H9 (cell line): ENCODE measurements at regions not wholly inside any gene's neighbourhood (a gene's known extent, or its start where the extent isn't known, plus 50 kb on each side); places are given as distances from the start of the nearest gene placed in this dataset.

ENCODE experiments used
- DNase-seq: peaks from one replicate; pipeline ENCODE4 v3.0.0-alpha.2; 2017
- H2AFZ ChIP-seq: one replicate; pipeline ENCODE4 v1.6.1; 2013; ENCODE audit warnings: mild to moderate bottlenecking, low read length, control low read depth, moderate library complexity
- H2AK5ac ChIP-seq: 2 replicates; pipeline ENCODE4 v1.6.1; 2013; ENCODE audit warnings: low read length, control low read depth, mixed read lengths; ENCODE audit not compliant: insufficient read length
- H2BK120ac ChIP-seq: one replicate; pipeline ENCODE4 v1.6.1; 2013; ENCODE audit warnings: low read depth, mild to moderate bottlenecking, low read length, control low read depth, inconsistent platforms; ENCODE audit not compliant: poor library complexity, severe bottlenecking
- H2BK12ac ChIP-seq: 2 replicates; pipeline ENCODE4 v1.6.1; 2013; ENCODE audit warnings: low read length, control low read depth, mixed read lengths, low read depth; ENCODE audit not compliant: insufficient read length
- H2BK15ac ChIP-seq: 2 replicates; pipeline ENCODE4 v1.6.1; 2013; ENCODE audit warnings: low read depth, low read length, control low read depth
- H2BK20ac ChIP-seq: one replicate; pipeline ENCODE4 v1.6.1; 2013; ENCODE audit warnings: low read depth, mild to moderate bottlenecking, low read length, control low read depth, inconsistent platforms; ENCODE audit not compliant: poor library complexity, severe bottlenecking
- H2BK5ac ChIP-seq: 2 replicates; pipeline ENCODE4 v1.6.1; 2013; ENCODE audit warnings: low read length, control low read depth, mixed read lengths; ENCODE audit not compliant: insufficient read length
- H3K14ac ChIP-seq: 2 replicates; pipeline ENCODE4 v1.6.1; 2013; ENCODE audit warnings: low read length, control low read depth; ENCODE audit not compliant: insufficient read depth
- H3K18ac ChIP-seq: 2 replicates; pipeline ENCODE4 v1.6.1; 2013; ENCODE audit warnings: low read depth, mild to moderate bottlenecking, mixed read lengths, low read length, control low read depth; ENCODE audit not compliant: insufficient read length
- H3K23ac ChIP-seq: 2 replicates; pipeline ENCODE4 v1.6.1; 2013; ENCODE audit warnings: low read length, control low read depth, mixed read lengths, low read depth; ENCODE audit not compliant: insufficient read length
- H3K23me2 ChIP-seq: 2 replicates; pipeline ENCODE4 v1.6.1; 2013; ENCODE audit warnings: low read depth, mild to moderate bottlenecking, mixed read lengths, low read length, control low read depth; ENCODE audit not compliant: insufficient read length, poor library complexity, severe bottlenecking
- H3K27ac ChIP-seq: 2 replicates; pipeline ENCODE4 v1.5.1; 2013; ENCODE audit warnings: low read length, control low read depth, mixed read lengths, low read depth; ENCODE audit not compliant: insufficient read length
- H3K27me3 ChIP-seq: 2 replicates; pipeline ENCODE4 v1.6.1; 2013; ENCODE audit warnings: low read length, control low read depth, inconsistent platforms; ENCODE audit not compliant: insufficient read depth
- H3K4ac ChIP-seq: 2 replicates; pipeline ENCODE4 v1.6.1; 2013; ENCODE audit warnings: low read depth, mild to moderate bottlenecking, control low read depth, inconsistent platforms, low read length, moderate library complexity
- H3K4me1 ChIP-seq: 2 replicates; pipeline ENCODE4 v1.6.1; 2013; ENCODE audit warnings: low read length, control low read depth, inconsistent platforms; ENCODE audit not compliant: insufficient read depth
- H3K4me2 ChIP-seq: 2 replicates; pipeline ENCODE4 v1.6.1; 2013; ENCODE audit warnings: low read length, control low read depth, mixed read lengths; ENCODE audit not compliant: insufficient read length, insufficient read depth
- H3K56ac ChIP-seq: 2 replicates; pipeline ENCODE4 v1.6.1; 2013; ENCODE audit warnings: low read depth, mild to moderate bottlenecking, mixed read lengths, low read length, control low read depth; ENCODE audit not compliant: insufficient read length
- H3K79me1 ChIP-seq: 2 replicates; pipeline ENCODE4 v1.6.1; 2013; ENCODE audit warnings: low read depth, mild to moderate bottlenecking, moderate library complexity, low read length, control low read depth, inconsistent platforms; ENCODE audit not compliant: insufficient read depth, poor library complexity, severe bottlenecking
- H3K79me2 ChIP-seq: 2 replicates; pipeline ENCODE4 v1.6.1; 2013; ENCODE audit warnings: low read length, control low read depth, inconsistent platforms; ENCODE audit not compliant: insufficient read depth
- H3K9ac ChIP-seq: 2 replicates; pipeline ENCODE4 v1.6.1; 2013; ENCODE audit warnings: low read length, control low read depth, mixed read lengths; ENCODE audit not compliant: insufficient read length; ENCODE audit errors: extremely low read depth
- H3K9me3 ChIP-seq: one replicate; pipeline ENCODE4 v1.6.1; 2013; ENCODE audit warnings: low read depth, low read length, inconsistent platforms; ENCODE audit not compliant: control insufficient read depth
- H3T11ph ChIP-seq: one replicate; pipeline ENCODE4 v1.6.1; 2013; ENCODE audit warnings: mild to moderate bottlenecking, low read length, control low read depth, inconsistent platforms
- H4K20me1 ChIP-seq: one replicate; pipeline ENCODE4 v1.6.1; 2013; ENCODE audit not compliant: control insufficient read depth, insufficient read length, insufficient read depth
- H4K5ac ChIP-seq: 2 replicates; pipeline ENCODE4 v1.6.1; 2013; ENCODE audit warnings: low read depth, mild to moderate bottlenecking, mixed read lengths, low read length, control low read depth; ENCODE audit not compliant: insufficient read length
- H4K8ac ChIP-seq: replicated peaks from 2 replicates; pipeline ENCODE4 v1.6.1; 2013; ENCODE audit warnings: low read length, control low read depth, mixed read lengths, low read depth; ENCODE audit not compliant: insufficient read length
- H4K91ac ChIP-seq: 2 replicates; pipeline ENCODE4 v1.6.1; 2013; ENCODE audit warnings: low read depth, mild to moderate bottlenecking, moderate library complexity, mixed read lengths, low read length, control low read depth; ENCODE audit not compliant: insufficient read length
- H3K27ac Mint-ChIP-seq, 3 experiments: 2 replicates in 2 of 3; 3 replicates in 1 of 3; pipeline ENCODE4 v1.8.0; 2020 to 2021; ENCODE audit warnings: mixed read lengths in 3 of 3, mild to moderate bottlenecking in 1 of 3, moderate library complexity in 1 of 3
- H3K27me3 Mint-ChIP-seq: 2 replicates; pipeline ENCODE4 v1.8.0; 2021; ENCODE audit warnings: low read depth, mild to moderate bottlenecking, moderate library complexity, mixed read lengths
- H3K36me3 Mint-ChIP-seq, 3 experiments: 2 replicates in 2 of 3; 3 replicates in 1 of 3; pipeline ENCODE4 v1.8.0; 2020 to 2021; ENCODE audit warnings: low read depth in 3 of 3, mixed read lengths in 3 of 3; ENCODE audit not compliant: insufficient read depth in 1 of 3
- H3K4me1 Mint-ChIP-seq, 2 experiments: 2 replicates each; pipeline ENCODE4 v1.8.0; 2020; ENCODE audit warnings: mixed read lengths in 2 of 2
- H3K4me3 Mint-ChIP-seq, 2 experiments: 2 replicates in 1 of 2; 3 replicates in 1 of 2; pipeline ENCODE4 v1.8.0; 2020 to 2021; ENCODE audit warnings: mild to moderate bottlenecking in 2 of 2, mixed read lengths in 2 of 2, moderate library complexity in 1 of 2
- H3K9me3 Mint-ChIP-seq, 2 experiments: 2 replicates in 1 of 2; 3 replicates in 1 of 2; pipeline ENCODE4 v1.8.0; 2020; ENCODE audit warnings: mild to moderate bottlenecking in 2 of 2, mixed read lengths in 2 of 2, moderate library complexity in 1 of 2
- WGBS: extraction: QIAGEN DNeasy Blood & Tissue Kit; methylation state at CpG from one replicate; pipeline ENCODE4 v1.1.7; 2013; ENCODE audit warnings: missing lambda C conversion rate, low lambda C conversion rate, mixed read lengths; ENCODE audit not compliant: insufficient read length; ENCODE audit errors: extremely low coverage; 5-methylcytosine and 5-hydroxymethylcytosine counted together
- TF ChIP-seq, protein P1 (sequence below): fragments of 200-600 bp; sonication (generic); conservative IDR thresholded peaks from 3 replicates; pipeline ENCODE4 v1.8.0; 2021; ENCODE audit warnings: antibody characterized with exemption, mild to moderate bottlenecking

DNA sequence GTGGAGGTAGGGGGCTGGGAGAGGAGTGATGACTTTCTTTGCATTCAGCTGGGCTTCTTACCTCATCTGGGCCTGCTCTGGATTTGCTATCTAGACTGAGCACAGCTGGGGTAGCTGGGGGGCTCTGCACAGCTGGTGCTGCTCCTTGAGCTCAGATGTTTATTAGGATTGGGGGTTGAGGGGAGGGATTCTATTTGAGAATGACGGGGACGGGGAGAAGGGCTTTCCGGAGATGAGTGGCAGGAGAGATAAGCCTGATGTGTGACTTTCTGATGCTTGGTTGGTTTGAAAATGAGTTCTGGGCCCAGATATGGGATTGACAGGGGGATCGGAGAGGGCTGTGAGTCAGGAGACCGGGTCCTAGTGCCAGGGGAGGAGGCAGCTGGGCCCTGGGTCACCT, 146.1 kb upstream of the CSF3R start:
- Histone ChIP-seq H3K4me1 (peaks cover 7% of the 10 kb centered on the region; the same call in 1 of the 2 replicates), H3K27ac (no peak overlapping the region), H4K5ac (no peak overlapping the region), H2BK20ac (no peak overlapping the region), H3K9me3 (no peaks in the 10 kb centered on the region), H3K56ac (no peak overlapping the region), H3K27me3 (no peaks in the 10 kb centered on the region), H3K79me2 (no peaks in the 10 kb centered on the region), H2AK5ac (no peak overlapping the region), H4K91ac (no peak overlapping the region), H3K4me2 (no peak overlapping the region), H3K18ac (no peak overlapping the region), H3K9ac (no peak overlapping the region), H2BK12ac (no peak overlapping the region), H3K23ac (no peak overlapping the region), H2BK120ac (no peak overlapping the region), H2BK5ac (no peak overlapping the region), H2BK15ac (no peak overlapping the region), H3K14ac (no peak overlapping the region), H3K4ac (no peak overlapping the region), H2AFZ (no peak overlapping the region), H4K8ac (no peak overlapping the region), H3K23me2 (no peaks in the 10 kb centered on the region), H4K20me1 (no peaks in the 10 kb centered on the region), H3T11ph (no peak overlapping the region), H3K79me1 (no peaks in the 10 kb centered on the region)
- DNase-seq: no peak
- H3K4me1 Mint-ChIP-seq: peaks cover 16 to 32% of the 10 kb centered on the region in 2 experiments
- no peak overlapping the region for H3K4me3 Mint-ChIP-seq
- H3K9me3 Mint-ChIP-seq: no peaks in the 10 kb centered on the region
- TF ChIP-seq, protein P1, sequence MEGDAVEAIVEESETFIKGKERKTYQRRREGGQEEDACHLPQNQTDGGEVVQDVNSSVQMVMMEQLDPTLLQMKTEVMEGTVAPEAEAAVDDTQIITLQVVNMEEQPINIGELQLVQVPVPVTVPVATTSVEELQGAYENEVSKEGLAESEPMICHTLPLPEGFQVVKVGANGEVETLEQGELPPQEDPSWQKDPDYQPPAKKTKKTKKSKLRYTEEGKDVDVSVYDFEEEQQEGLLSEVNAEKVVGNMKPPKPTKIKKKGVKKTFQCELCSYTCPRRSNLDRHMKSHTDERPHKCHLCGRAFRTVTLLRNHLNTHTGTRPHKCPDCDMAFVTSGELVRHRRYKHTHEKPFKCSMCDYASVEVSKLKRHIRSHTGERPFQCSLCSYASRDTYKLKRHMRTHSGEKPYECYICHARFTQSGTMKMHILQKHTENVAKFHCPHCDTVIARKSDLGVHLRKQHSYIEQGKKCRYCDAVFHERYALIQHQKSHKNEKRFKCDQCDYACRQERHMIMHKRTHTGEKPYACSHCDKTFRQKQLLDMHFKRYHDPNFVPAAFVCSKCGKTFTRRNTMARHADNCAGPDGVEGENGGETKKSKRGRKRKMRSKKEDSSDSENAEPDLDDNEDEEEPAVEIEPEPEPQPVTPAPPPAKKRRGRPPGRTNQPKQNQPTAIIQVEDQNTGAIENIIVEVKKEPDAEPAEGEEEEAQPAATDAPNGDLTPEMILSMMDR: no peak
- WGBS: no CpG with 5 or more reads among the region's 5 CpGs
- no peaks in the 10 kb centered on the region for H3K27me3 Mint-ChIP-seq
- no peaks in the 10 kb centered on the region for H3K36me3 Mint-ChIP-seq
- H3K27ac Mint-ChIP-seq: no peak overlapping the region
